CD4-positive, alpha-beta T cell treated with Interleukin-21 for 1 hour (primary cell): ENCODE measurements at regions not wholly inside any gene's neighbourhood (a gene's known extent, or its start where the extent isn't known, plus 50 kb on each side); places are given as distances from the start of the nearest gene placed in this dataset.

ENCODE experiments used
- DNase-seq: peaks from one replicate; pipeline ENCODE4 v3.0.0-alpha.2; 2020

GRCh38 chr3:88209356-88209755 is 59.6 kb downstream of the C3orf38 start:
- no peak for DNase-seq

- DNase-seq, result no peak
Observed at GRCh38 chr3:88211096-88211890, 61.5 kb downstream of the C3orf38 start.

GRCh38 chr3:88219138-88219792 is 69.5 kb downstream of the C3orf38 start:
- peak; percentile 16 for DNase-seq

GRCh38 chr3:88220126-88220525 is 70.4 kb downstream of the C3orf38 start:
- DNase-seq, result no peak

GRCh38 chr3:88221726-88222125 is 72.0 kb downstream of the C3orf38 start:
- DNase-seq, result no peak

GRCh38 chr3:88222343-88222742 is 72.6 kb downstream of the C3orf38 start:
- DNase-seq, result no peak

- DNase-seq, result no peak
Observed at GRCh38 chr3:88225326-88226008, 75.7 kb downstream of the C3orf38 start.

GRCh38 chr3:88226910-88227309 is 77.2 kb downstream of the C3orf38 start:
- no peak for DNase-seq

GRCh38 chr3:88230638-88231037 is 80.9 kb downstream of the C3orf38 start:
- no peak for DNase-seq

- DNase-seq, result no peak
Observed at GRCh38 chr3:88231207-88231606, 81.4 kb downstream of the C3orf38 start.

- no peak for DNase-seq
Observed at GRCh38 chr3:88231632-88232031, 81.9 kb downstream of the C3orf38 start.

- DNase-seq, result no peak
Observed at GRCh38 chr3:88235102-88235501, 85.3 kb downstream of the C3orf38 start.

GRCh38 chr3:88239870-88240269 is 90.1 kb downstream of the C3orf38 start:
- no peak for DNase-seq

GRCh38 chr3:88248658-88249057 is 98.9 kb downstream of the C3orf38 start:
- DNase-seq, result no peak

- no peak for DNase-seq
Observed at GRCh38 chr3:88259045-88259444, 109.3 kb downstream of the C3orf38 start.

GRCh38 chr3:88262527-88262926 is 112.8 kb downstream of the C3orf38 start:
- no peak for DNase-seq

- no peak for DNase-seq
Observed at GRCh38 chr3:88263417-88264100, 113.8 kb downstream of the C3orf38 start.

- DNase-seq, result no peak
Observed at GRCh38 chr3:88267441-88267840, 117.7 kb downstream of the C3orf38 start.

GRCh38 chr3:88267847-88268246 is 118.1 kb downstream of the C3orf38 start:
- DNase-seq, result no peak

GRCh38 chr3:88280326-88280725 is 130.6 kb downstream of the C3orf38 start:
- no peak for DNase-seq

- DNase-seq, result no peak
Observed at GRCh38 chr3:88282528-88283241, 132.9 kb downstream of the C3orf38 start.

- no peak for DNase-seq
Observed at GRCh38 chr3:88283242-88283592, 133.5 kb downstream of the C3orf38 start.

GRCh38 chr3:88291486-88291885 is 141.7 kb downstream of the C3orf38 start:
- no peak for DNase-seq
